ENCODE measurements at regions not wholly inside any gene's neighbourhood (a gene's known extent, or its start where the extent isn't known, plus 50 kb on each side); places are given as distances from the start of the nearest gene placed in this dataset.

DNA sequence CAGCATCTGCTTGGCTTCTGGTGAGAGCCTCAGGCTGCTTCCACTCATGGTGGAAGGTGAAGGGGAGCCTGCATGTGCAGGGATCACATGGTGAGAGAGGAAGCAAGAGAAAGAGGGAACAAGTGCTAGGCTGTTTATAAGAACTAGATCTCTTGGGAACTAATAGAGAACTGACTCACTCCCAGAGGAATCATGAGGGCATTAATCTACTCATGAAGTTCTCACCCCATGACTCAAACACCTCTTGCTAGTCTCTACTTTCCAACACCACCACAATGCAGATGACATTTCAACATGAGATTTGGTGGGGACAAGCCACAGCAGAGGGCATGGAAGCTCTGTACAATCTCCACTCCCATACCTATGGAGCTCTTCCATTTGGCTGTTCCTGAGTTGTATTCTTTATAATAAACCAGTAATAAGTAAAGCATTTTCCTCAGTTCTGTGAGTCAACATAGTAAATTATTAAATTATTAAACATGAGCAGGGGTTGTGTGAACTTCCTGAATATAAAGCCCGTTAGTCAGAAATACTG, 524.1 kb upstream of the NRSN1 start:
- DNase-seq: no peak
- Histone ChIP-seq H3K27ac (no peak overlapping the region), H3K4me1 (no peaks in the 10 kb centered on the region), H3K9me3 (no peaks in the 10 kb centered on the region), H3K9ac (ENCODE audit: low read depth in 2 of 2, low read length in 2 of 2) (no peak overlapping the region), H3K36me3 (no peaks in the 10 kb centered on the region), H3K27me3 (no peaks in the 10 kb centered on the region), H3K4me3 (no peak overlapping the region)
- TF ChIP-seq, protein P1, sequence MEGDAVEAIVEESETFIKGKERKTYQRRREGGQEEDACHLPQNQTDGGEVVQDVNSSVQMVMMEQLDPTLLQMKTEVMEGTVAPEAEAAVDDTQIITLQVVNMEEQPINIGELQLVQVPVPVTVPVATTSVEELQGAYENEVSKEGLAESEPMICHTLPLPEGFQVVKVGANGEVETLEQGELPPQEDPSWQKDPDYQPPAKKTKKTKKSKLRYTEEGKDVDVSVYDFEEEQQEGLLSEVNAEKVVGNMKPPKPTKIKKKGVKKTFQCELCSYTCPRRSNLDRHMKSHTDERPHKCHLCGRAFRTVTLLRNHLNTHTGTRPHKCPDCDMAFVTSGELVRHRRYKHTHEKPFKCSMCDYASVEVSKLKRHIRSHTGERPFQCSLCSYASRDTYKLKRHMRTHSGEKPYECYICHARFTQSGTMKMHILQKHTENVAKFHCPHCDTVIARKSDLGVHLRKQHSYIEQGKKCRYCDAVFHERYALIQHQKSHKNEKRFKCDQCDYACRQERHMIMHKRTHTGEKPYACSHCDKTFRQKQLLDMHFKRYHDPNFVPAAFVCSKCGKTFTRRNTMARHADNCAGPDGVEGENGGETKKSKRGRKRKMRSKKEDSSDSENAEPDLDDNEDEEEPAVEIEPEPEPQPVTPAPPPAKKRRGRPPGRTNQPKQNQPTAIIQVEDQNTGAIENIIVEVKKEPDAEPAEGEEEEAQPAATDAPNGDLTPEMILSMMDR (IDR thresholded peaks at IDR 0.05): no peak
- intact Hi-C loops (cut with DNase I): no loop called here

DNA sequence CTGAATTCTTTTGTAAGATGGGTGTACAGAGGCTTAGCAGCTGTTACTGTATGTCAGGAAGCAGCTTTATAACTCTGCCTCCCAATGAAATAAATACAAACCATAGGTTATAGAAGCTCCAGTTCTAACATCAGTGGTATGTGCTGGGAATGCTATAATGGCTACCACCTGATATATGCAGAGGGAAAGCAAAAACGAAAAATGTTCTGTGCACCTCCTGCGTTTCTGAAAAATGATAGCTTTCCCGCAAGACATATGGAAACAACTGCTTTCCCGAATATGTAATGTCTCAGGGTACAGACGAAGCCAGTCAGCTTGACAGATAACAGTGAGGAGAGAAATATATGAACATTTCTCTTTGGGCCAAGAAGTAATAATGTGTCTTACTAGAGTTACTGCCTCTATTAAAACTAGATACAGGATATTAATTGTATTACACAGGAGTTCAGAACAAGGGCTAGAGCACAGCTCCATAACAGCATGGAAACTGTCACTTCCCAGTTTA, 517.0 kb upstream of the NRSN1 start:
- Histone ChIP-seq H3K4me1 (no peaks in the 10 kb centered on the region), H3K27me3 (no peaks in the 10 kb centered on the region), H3K9me3 (no peaks in the 10 kb centered on the region), H3K36me3 (no peaks in the 10 kb centered on the region), H3K27ac (no peak overlapping the region), H3K4me3 (no peak overlapping the region), H3K9ac (ENCODE audit: low read depth in 2 of 2, low read length in 2 of 2) (no peak overlapping the region)
- intact Hi-C loops (cut with DNase I): no loop called here
- TF ChIP-seq, protein P1 (IDR thresholded peaks at IDR 0.05): no peak
- no peak for DNase-seq

DNA sequence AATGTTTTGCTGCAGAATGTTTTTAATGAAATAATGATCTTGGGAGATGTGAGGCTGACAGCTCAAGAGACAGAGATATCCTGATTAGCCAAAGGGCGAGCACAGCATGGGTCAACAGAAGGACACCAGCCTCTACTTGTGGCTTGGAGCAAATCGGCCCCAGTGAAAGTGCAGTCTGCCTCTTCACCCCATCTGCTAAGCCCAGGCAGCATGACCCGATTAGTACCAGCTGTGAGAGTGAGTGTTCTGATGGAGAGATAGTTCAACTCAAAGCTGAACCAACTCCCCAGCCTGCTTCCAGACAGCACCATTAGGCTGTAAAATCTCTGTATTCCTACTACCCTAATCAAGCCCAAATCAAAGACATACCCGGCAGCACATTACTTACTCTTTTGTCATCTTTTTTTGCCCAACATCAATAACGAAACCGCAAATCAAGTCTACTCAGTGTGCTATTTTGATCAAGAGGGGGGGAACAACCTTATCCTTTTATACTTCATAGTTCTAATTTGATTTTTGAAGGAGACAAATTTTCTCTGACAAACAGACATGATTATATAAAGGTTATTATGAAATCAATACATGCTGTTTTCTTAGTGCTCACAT, 514.1 kb upstream of the NRSN1 start:
- H3K27me3 ChIP-seq: no peaks in the 10 kb centered on the region
- no peaks in the 10 kb centered on the region for H3K4me1 ChIP-seq
- intact Hi-C loops (cut with DNase I): no loop called here
- H3K9me3 ChIP-seq: no peaks in the 10 kb centered on the region
- H3K27ac ChIP-seq: no peak overlapping the region
- TF ChIP-seq, protein P1 (IDR thresholded peaks at IDR 0.05): no peak
- H3K9ac ChIP-seq (ENCODE audit: low read depth in 2 of 2, low read length in 2 of 2): no peak overlapping the region
- DNase-seq: no peak
- no peak overlapping the region for H3K4me3 ChIP-seq
- no peaks in the 10 kb centered on the region for H3K36me3 ChIP-seq

DNA sequence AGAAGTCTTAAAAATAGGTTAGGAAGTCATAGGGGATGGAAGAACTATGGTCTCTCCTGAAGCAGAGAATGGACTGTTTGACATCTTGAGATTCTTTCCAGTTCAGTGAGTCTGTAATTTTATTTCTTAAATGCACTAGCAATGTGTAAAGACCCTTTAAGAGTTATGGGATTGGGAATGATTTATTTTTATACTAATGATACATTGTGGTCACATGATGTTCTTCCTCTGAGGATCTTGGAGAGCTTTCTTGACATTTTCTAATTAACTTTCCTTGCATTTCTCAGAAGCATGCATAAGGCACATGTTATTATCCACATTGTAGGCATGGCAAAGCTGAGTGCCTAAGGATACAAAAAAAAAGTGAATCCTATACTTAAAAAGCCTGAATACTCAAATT, 507.6 kb upstream of the NRSN1 start:
- H3K9me3 ChIP-seq: no peaks in the 10 kb centered on the region
- no peaks in the 10 kb centered on the region for H3K4me1 ChIP-seq
- no peak overlapping the region for H3K9ac ChIP-seq (ENCODE audit: low read depth in 2 of 2, low read length in 2 of 2)
- DNase-seq: no peak
- intact Hi-C loops (cut with DNase I): no loop called here
- no peak overlapping the region for H3K27ac ChIP-seq
- H3K36me3 ChIP-seq: no peaks in the 10 kb centered on the region
- TF ChIP-seq, protein P1 (IDR thresholded peaks at IDR 0.05): no peak
- H3K27me3 ChIP-seq: no peaks in the 10 kb centered on the region
- no peak overlapping the region for H3K4me3 ChIP-seq

DNA sequence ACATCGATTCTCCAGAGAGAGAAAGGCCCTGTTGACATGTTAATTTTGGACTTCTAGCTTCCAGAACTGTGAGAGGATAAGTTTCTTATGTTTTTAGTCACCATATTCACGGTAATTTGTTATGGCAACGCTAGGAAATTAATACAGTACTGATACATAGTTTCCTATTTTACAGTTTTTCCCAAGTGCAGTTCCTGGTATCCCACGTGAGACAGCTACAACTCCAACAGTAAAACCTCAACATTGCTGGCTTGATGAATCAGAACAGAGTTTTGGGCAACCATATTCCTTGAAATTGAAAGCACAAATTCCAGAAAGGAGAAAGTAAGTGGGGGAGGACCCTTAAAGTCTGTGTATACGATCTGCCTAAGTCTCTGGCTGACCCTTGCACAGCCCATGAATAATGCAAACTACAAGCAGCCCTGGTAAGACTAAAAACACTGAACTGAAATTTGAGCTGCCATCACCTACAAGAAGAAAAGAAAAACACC, 505.1 kb upstream of the NRSN1 start:
- no peaks in the 10 kb centered on the region for H3K4me1 ChIP-seq
- intact Hi-C loops (cut with DNase I): no loop called here
- H3K36me3 ChIP-seq: no peaks in the 10 kb centered on the region
- no peak overlapping the region for H3K4me3 ChIP-seq
- H3K9ac ChIP-seq (ENCODE audit: low read depth in 2 of 2, low read length in 2 of 2): no peak overlapping the region
- TF ChIP-seq, protein P1 (IDR thresholded peaks at IDR 0.05): no peak
- no peak for DNase-seq
- no peaks in the 10 kb centered on the region for H3K27me3 ChIP-seq
- H3K27ac ChIP-seq: no peak overlapping the region
- H3K9me3 ChIP-seq: no peaks in the 10 kb centered on the region
